ENCODE measurements at regions not wholly inside any gene's neighbourhood (a gene's known extent, or its start where the extent isn't known, plus 50 kb on each side); places are given as distances from the start of the nearest gene placed in this dataset.
"Not testable (repeated sequence)": the region's sequence is repeated elsewhere in the genome, so short reads cannot be mapped to it uniquely, and the experiment has no call there.

GRCh38 chr3:6435951-6436350 is 425.0 kb upstream of the GRM7 start:
- ChIA-PET CTCF (no interaction called here), POLR2A (no interaction called here)

GRCh38 chr3:6437631-6438030 is 423.3 kb upstream of the GRM7 start:
- ChIA-PET POLR2A (no interaction called here), CTCF (no interaction called here)

- CTCF ChIA-PET = no interaction called here
Measured at GRCh38 chr3:6438031-6438430, 422.9 kb upstream of the GRM7 start.

GRCh38 chr3:6439226-6439625 is 421.7 kb upstream of the GRM7 start:
- CTCF ChIA-PET = no interaction called here
- POLR2A ChIA-PET = no interaction called here

More at GRCh38 chr3:6438031-6438430, 422.9 kb upstream of the GRM7 start:
- POLR2A ChIA-PET = no interaction called here

- CTCF ChIA-PET = no interaction called here
- POLR2A ChIA-PET = no interaction called here
Measured at GRCh38 chr3:6439824-6440223, 421.1 kb upstream of the GRM7 start.

GRCh38 chr3:6444888-6445658 is 415.8 kb upstream of the GRM7 start:
- ChIA-PET CTCF (no interaction called here), POLR2A (no interaction called here)

- POLR2A ChIA-PET = no interaction called here
- CTCF ChIA-PET = no interaction called here
Measured at GRCh38 chr3:6447166-6447801, 413.6 kb upstream of the GRM7 start.

- ChIA-PET CTCF (no interaction called here), POLR2A (no interaction called here)
Measured at GRCh38 chr3:6448011-6448410, 412.9 kb upstream of the GRM7 start.

GRCh38 chr3:6449099-6449498 is 411.8 kb upstream of the GRM7 start:
- POLR2A ChIA-PET = no interaction called here
- CTCF ChIA-PET = no interaction called here

GRCh38 chr3:6452974-6453373 is 407.9 kb upstream of the GRM7 start:
- POLR2A ChIA-PET = no interaction called here
- CTCF ChIA-PET = no interaction called here

- CTCF ChIA-PET = interaction anchor here (0.7 kb wide), 1 partner anchor 21 kb away, joined by 3 read pairs; no protein-coding TSS in a partner anchor
- POLR2A ChIA-PET = no interaction called here
Measured at GRCh38 chr3:6455031-6455430, 405.9 kb upstream of the GRM7 start.

GRCh38 chr3:6467186-6467585 is 393.7 kb upstream of the GRM7 start:
- ChIA-PET POLR2A (no interaction called here), CTCF (no interaction called here)

GRCh38 chr3:6468589-6468988 is 392.3 kb upstream of the GRM7 start:
- ChIA-PET CTCF (no interaction called here), POLR2A (no interaction called here)

- ChIA-PET CTCF (no interaction called here), POLR2A (no interaction called here)
Measured at GRCh38 chr3:6471744-6472143, 389.2 kb upstream of the GRM7 start.

GRCh38 chr3:6490487-6491327 is 370.2 kb upstream of the GRM7 start:
- CTCF ChIA-PET, POLR2A ChIA-PET: not testable (repeated sequence)

GRCh38 chr3:6491768-6492167 is 369.1 kb upstream of the GRM7 start:
- ChIA-PET CTCF (no interaction called here), POLR2A (no interaction called here)

- ChIA-PET CTCF (no interaction called here), POLR2A (no interaction called here)
Measured at GRCh38 chr3:6492306-6492705, 368.6 kb upstream of the GRM7 start.

GRCh38 chr3:6498944-6499343 is 362.0 kb upstream of the GRM7 start:
- POLR2A ChIA-PET, CTCF ChIA-PET: not testable (repeated sequence)

- ChIA-PET POLR2A (no interaction called here), CTCF (no interaction called here)
Measured at GRCh38 chr3:6504347-6504746, 356.6 kb upstream of the GRM7 start.

- POLR2A ChIA-PET = no interaction called here
- CTCF ChIA-PET = no interaction called here
Measured at GRCh38 chr3:6504834-6505233, 356.1 kb upstream of the GRM7 start.

GRCh38 chr3:6508410-6508759 is 352.5 kb upstream of the GRM7 start:
- ChIA-PET POLR2A (no interaction called here), CTCF (no interaction called here)

Measured in activated CD8-positive, alpha-beta memory T cell treated with anti-CD3 and anti-CD28 coated beads for 36 hours (primary cell).